ENCODE measurements at regions not wholly inside any gene's neighbourhood (a gene's known extent, or its start where the extent isn't known, plus 50 kb on each side); places are given as distances from the start of the nearest gene placed in this dataset.

DNA sequence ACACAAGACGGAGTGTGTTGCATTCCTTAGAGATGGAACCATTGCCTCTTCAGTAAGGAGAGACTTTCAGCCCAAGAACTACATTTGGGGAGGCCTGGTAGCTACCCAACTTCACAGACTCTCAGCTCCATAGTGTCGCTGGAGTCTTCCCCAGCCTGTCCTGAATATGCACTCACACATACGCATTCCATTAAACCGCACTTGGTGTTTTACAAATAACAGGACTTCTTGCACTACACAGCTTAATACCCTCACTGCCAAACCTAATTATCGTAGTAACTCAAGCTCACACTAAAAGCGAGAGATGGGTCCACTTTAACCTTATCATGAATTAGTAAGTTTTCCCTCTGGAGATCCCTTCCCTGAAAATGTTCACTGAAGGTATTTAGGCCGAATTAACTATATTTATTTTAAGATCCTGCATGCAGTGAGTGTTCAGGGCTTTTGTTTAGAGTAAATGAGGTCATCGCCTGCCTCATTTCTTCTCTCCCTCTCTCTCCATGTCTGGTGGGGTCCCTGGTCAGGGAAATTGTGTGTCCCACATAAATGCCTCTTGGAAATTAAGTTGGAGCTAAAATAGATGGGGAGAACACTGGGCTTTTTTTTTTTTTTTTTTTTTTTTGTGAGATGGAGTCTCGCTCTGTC is 171.9 kb downstream of the FAM43A start:
- no peaks in the 10 kb centered on the region for H3K27me3 ChIP-seq
- TF ChIP-seq, protein P1, sequence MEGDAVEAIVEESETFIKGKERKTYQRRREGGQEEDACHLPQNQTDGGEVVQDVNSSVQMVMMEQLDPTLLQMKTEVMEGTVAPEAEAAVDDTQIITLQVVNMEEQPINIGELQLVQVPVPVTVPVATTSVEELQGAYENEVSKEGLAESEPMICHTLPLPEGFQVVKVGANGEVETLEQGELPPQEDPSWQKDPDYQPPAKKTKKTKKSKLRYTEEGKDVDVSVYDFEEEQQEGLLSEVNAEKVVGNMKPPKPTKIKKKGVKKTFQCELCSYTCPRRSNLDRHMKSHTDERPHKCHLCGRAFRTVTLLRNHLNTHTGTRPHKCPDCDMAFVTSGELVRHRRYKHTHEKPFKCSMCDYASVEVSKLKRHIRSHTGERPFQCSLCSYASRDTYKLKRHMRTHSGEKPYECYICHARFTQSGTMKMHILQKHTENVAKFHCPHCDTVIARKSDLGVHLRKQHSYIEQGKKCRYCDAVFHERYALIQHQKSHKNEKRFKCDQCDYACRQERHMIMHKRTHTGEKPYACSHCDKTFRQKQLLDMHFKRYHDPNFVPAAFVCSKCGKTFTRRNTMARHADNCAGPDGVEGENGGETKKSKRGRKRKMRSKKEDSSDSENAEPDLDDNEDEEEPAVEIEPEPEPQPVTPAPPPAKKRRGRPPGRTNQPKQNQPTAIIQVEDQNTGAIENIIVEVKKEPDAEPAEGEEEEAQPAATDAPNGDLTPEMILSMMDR (IDR thresholded peaks at IDR 0.05) = no peak
- ATAC-seq (no peak), DNase-seq (no peak)
- no peaks in the 10 kb centered on the region for H3K9me3 ChIP-seq
- H3K36me3 ChIP-seq = no peaks in the 10 kb centered on the region
- intact Hi-C loops (cut with DNase I) = no loop called here
- 93 to 94% methylated on average over 8 to 9 of the region's 9 CpGs for WGBS, 2 donors
- no peak overlapping the region for H3K4me3 ChIP-seq
- H3K27ac ChIP-seq = no peak overlapping the region
- peaks cover 4 to 31% (median 20%) of the 10 kb centered on the region in 9 donors for H3K4me1 ChIP-seq

DNA sequence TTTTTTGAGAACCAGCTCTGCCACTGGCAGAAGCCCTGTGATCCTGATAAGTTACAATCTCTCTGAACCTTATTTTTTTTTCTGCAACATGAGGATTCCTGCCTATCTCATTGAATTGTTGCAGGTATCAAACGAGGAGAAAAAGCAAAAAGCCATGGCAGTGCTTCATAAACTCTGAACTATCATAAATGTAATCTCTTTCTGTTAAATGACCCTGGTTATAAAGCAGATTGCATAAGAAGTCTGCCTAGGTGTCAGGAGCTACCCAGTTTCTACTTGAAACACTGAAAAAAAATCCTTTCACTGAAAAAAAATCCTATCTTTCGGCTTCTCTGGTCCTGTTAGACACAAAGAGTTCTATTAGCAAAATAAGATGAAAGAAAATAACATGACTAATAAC is 172.7 kb downstream of the FAM43A start:
- Histone ChIP-seq H3K9me3 (no peaks in the 10 kb centered on the region), H3K4me3 (no peak overlapping the region), H3K4me1 (peaks cover 4 to 30% (median 20%) of the 10 kb centered on the region in 9 donors), H3K36me3 (no peaks in the 10 kb centered on the region), H3K27me3 (no peaks in the 10 kb centered on the region), H3K27ac (no peak overlapping the region)
- 95 to 96% methylated on average over 2 of the region's 2 CpGs for WGBS, 2 donors
- DNase-seq = no peak
- TF ChIP-seq, protein P1 (IDR thresholded peaks at IDR 0.05) = no peak
- intact Hi-C loops (cut with DNase I) = no loop called here
- ATAC-seq = no peak

DNA sequence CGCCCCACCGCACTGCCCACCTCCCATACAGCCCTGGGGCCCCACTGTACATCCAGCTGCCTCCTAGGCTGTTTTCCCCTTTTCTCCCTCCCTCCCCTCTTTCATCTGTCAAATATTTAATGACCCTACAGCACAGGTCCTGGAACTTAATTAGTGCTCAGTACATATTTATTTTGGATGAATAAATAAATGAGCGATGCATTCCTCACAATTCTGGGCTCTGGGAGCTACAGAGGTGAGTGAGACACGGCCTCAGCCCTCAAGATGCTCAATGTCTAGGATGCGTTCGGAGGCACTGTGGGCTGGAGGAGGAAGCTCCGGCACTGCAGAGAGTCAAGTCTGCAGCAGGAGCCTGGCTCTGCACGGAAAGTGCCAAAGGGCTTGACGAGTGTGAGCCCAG is 175.0 kb downstream of the FAM43A start:
- intact Hi-C loops (cut with DNase I) = loop anchor here in 3 of 10 donors (10.0 kb wide), 2 partner anchors 76 to 86 kb away; no protein-coding TSS in a partner anchor

DNA sequence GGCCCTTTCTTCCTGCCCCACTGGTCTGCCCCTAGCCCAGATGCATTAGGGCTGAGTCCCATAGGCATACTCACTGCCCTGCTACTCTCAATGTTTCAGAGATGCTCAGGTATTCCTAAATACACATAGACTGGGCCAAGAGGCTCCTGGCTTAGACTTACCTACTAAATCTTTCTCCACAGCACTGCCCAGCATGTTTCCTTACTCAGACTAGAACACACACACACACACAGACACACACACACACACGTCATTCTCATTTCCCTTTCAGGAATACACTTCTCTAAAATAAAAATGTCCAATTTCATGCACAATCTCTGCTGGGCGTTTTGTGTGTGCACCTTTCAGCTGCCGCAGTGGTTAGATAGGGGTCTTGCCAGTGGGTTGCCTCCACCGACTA is 175.7 kb downstream of the FAM43A start:
- H3K27me3 ChIP-seq = no peaks in the 10 kb centered on the region
- ATAC-seq (no peak), DNase-seq (no peak)
- H3K4me3 ChIP-seq = no peak overlapping the region
- TF ChIP-seq, protein P1 (IDR thresholded peaks at IDR 0.05) = no peak
- H3K36me3 ChIP-seq = no peaks in the 10 kb centered on the region
- no peak overlapping the region for H3K27ac ChIP-seq
- intact Hi-C loops (cut with DNase I) = loop anchor here in 3 of 10 donors (10.0 kb wide), 2 partner anchors 77 to 87 kb away; no protein-coding TSS in a partner anchor
- 89 to 90% methylated on average over 4 of the region's 4 CpGs for WGBS, 2 donors
- H3K4me1 ChIP-seq = peaks cover 0 to 32% (median 27%) of the 10 kb centered on the region in 9 donors
- no peaks in the 10 kb centered on the region for H3K9me3 ChIP-seq

More for the DNA sequence above, 175.0 kb downstream of the FAM43A start:
- no peaks in the 10 kb centered on the region for H3K9me3 ChIP-seq
- ATAC-seq = no peak
- peaks cover 3 to 32% (median 22%) of the 10 kb centered on the region in 9 donors for H3K4me1 ChIP-seq
- no peak for DNase-seq
- no peaks in the 10 kb centered on the region for H3K36me3 ChIP-seq
- 89 to 92% methylated on average over 9 of the region's 9 CpGs for WGBS, 2 donors
- TF ChIP-seq, protein P1 (IDR thresholded peaks at IDR 0.05) = no peak
- no peaks in the 10 kb centered on the region for H3K27me3 ChIP-seq
- H3K4me3 ChIP-seq = no peak overlapping the region
- no peak overlapping the region for H3K27ac ChIP-seq

Data from heart right ventricle (tissue), 16 donors.